CD4-positive, alpha-beta T cell (primary cell): ENCODE measurements at regions not wholly inside any gene's neighbourhood (a gene's known extent, or its start where the extent isn't known, plus 50 kb on each side); places are given as distances from the start of the nearest gene placed in this dataset.

ENCODE experiments used
- ATAC-seq: fragments of 200-7000 bp; cut with Tn5 transposase; one replicate; pipeline ENCODE4 v1.10.0; 2022; ENCODE audit warnings: mild to moderate bottlenecking; ENCODE audit not compliant: poor library complexity
- CTCF ChIA-PET: fragments of 350-600 bp; sonication (Branson Sonifier 250); formaldehyde crosslinking; loops from one replicate; lab custom pipeline; 2021; ENCODE audit warnings: antibody characterized with exemption, inconsistent platforms; lab: Charles Lee
- POLR2A ChIA-PET: fragments of 350-600 bp; sonication (Branson Sonifier 250); formaldehyde crosslinking; loops from one replicate; lab custom pipeline; 2021; ENCODE audit warnings: antibody characterized with exemption, inconsistent platforms; lab: Charles Lee
- DNase-seq, 14 experiments: peaks; one replicate each; pipeline ENCODE4 v3.0.0-alpha.2; 2013 to 2020; ENCODE audit warnings: mixed read lengths in 2 of 14
- H3K27ac ChIP-seq, 2 donors: one replicate each; pipeline versions ENCODE4 v1.5.1 to v1.7.0; 2013; ENCODE audit warnings: low read length in 2 of 2, low read depth in 1 of 2, mild to moderate bottlenecking in 1 of 2
- H3K27me3 ChIP-seq, 2 experiments: 1 replicate in 1 of 2; 2 replicates in 1 of 2; pipeline versions ENCODE4 v1.6.1 to v1.7.0; 2013; ENCODE audit warnings: low read length in 2 of 2, control low read depth in 1 of 2, mild to moderate bottlenecking in 1 of 2, moderate library complexity in 1 of 2; ENCODE audit not compliant: insufficient read depth in 2 of 2, control insufficient read depth in 1 of 2
- H3K36me3 ChIP-seq: one replicate; pipeline ENCODE4 v1.6.1; 2013; ENCODE audit warnings: low read length, control low read depth; ENCODE audit not compliant: insufficient read depth
- H3K4me1 ChIP-seq: one replicate; pipeline ENCODE4 v1.6.1; 2013; ENCODE audit warnings: low read length, control low read depth; ENCODE audit not compliant: insufficient read depth
- H3K4me3 ChIP-seq: one replicate; pipeline ENCODE4 v1.5.1; 2013; ENCODE audit warnings: mild to moderate bottlenecking, low read length, moderate library complexity
- H3K9me3 ChIP-seq, 2 experiments: 1 replicate in 1 of 2; 2 replicates in 1 of 2; pipeline versions ENCODE4 v1.6.1 to v1.7.0; 2013; ENCODE audit warnings: low read length in 2 of 2, mild to moderate bottlenecking in 2 of 2, control low read depth in 1 of 2, moderate library complexity in 1 of 2; ENCODE audit not compliant: control insufficient read depth in 1 of 2, insufficient read depth in 1 of 2
- H3K27ac Mint-ChIP-seq: one replicate; pipeline ENCODE4 v1.8.0; 2020; ENCODE audit warnings: mixed read lengths
- H3K27me3 Mint-ChIP-seq: one replicate; pipeline ENCODE4 v1.8.0; 2021; ENCODE audit warnings: mixed read lengths
- H3K36me3 Mint-ChIP-seq: one replicate; pipeline ENCODE4 v1.8.0; 2021; ENCODE audit warnings: low read depth, mixed read lengths
- H3K4me1 Mint-ChIP-seq: one replicate; pipeline ENCODE4 v1.8.0; 2021; ENCODE audit warnings: low read depth, mixed read lengths
- H3K4me3 Mint-ChIP-seq: one replicate; pipeline ENCODE4 v1.8.0; 2020; ENCODE audit warnings: mild to moderate bottlenecking, mixed read lengths
- H3K9me3 Mint-ChIP-seq: one replicate; pipeline ENCODE4 v1.8.0; 2020; ENCODE audit warnings: mixed read lengths
- CTCF ChIP-seq: fragments of 200-600 bp; IDR thresholded peaks from one replicate; pipeline ENCODE4 v1.8.0; 2022; ENCODE audit warnings: antibody characterized with exemption, mild to moderate bottlenecking
- intact Hi-C, 2 experiments: fragments of 100-400 bp; cut with DNase I in 1 of 2; cut with micrococcal nuclease in 1 of 2; formaldehyde crosslinking; loops; one replicate each; pipeline versions ENCODE4 v1.15.1 to v1.9.0; 2023 to 2025; cut with DNase I, micrococcal nuclease

- no peak for DNase-seq
- Histone ChIP-seq H3K9me3 (no peaks in the 10 kb centered on the region), H3K36me3 (no peaks in the 10 kb centered on the region), H3K27ac (no peak overlapping the region), H3K27me3 (no peaks in the 10 kb centered on the region), H3K4me1 (no peaks in the 10 kb centered on the region), H3K4me3 (no peak overlapping the region)
- no peaks in the 10 kb centered on the region for H3K4me1 Mint-ChIP-seq
- no peaks in the 10 kb centered on the region for H3K9me3 Mint-ChIP-seq
- H3K27me3 Mint-ChIP-seq: no peaks in the 10 kb centered on the region
- no peak for TF ChIP-seq CTCF
- intact Hi-C loops: no loop called here
- no peak for ATAC-seq
- H3K36me3 Mint-ChIP-seq: no peaks in the 10 kb centered on the region
- ChIA-PET POLR2A (no interaction called here), CTCF (no interaction called here)
- no peak overlapping the region for H3K4me3 Mint-ChIP-seq
- H3K27ac Mint-ChIP-seq: no peak overlapping the region
These were observed 221.9 kb upstream of the GRIA4 start for GRCh38 chr11:105388006-105388405.

GRCh38 chr11:105381941-105382340 is 227.9 kb upstream of the GRIA4 start:
- Mint-ChIP-seq H3K4me1 (no peaks in the 10 kb centered on the region), H3K27ac (no peak overlapping the region), H3K36me3 (no peaks in the 10 kb centered on the region), H3K4me3 (no peak overlapping the region), H3K9me3 (no peaks in the 10 kb centered on the region), H3K27me3 (no peaks in the 10 kb centered on the region)
- intact Hi-C loops: no loop called here
- Histone ChIP-seq H3K27me3 (no peaks in the 10 kb centered on the region), H3K4me1 (no peaks in the 10 kb centered on the region), H3K36me3 (no peaks in the 10 kb centered on the region), H3K4me3 (no peak overlapping the region), H3K9me3 (no peaks in the 10 kb centered on the region), H3K27ac (no peak overlapping the region)
- DNase-seq (no peak), ATAC-seq (no peak)
- TF ChIP-seq CTCF: no peak
- POLR2A ChIA-PET: no interaction called here
- CTCF ChIA-PET: no interaction called here

GRCh38 chr11:105377870-105378269 is 232.0 kb upstream of the GRIA4 start:
- H3K27ac ChIP-seq: no peak overlapping the region
- no peak overlapping the region for H3K4me3 ChIP-seq
- peaks cover 3 to 7% of the 10 kb centered on the region in 2 experiments for H3K9me3 ChIP-seq
- ATAC-seq (no peak), DNase-seq (no peak)
- Mint-ChIP-seq H3K36me3 (no peaks in the 10 kb centered on the region), H3K4me3 (no peak overlapping the region), H3K4me1 (no peaks in the 10 kb centered on the region), H3K27ac (no peak overlapping the region), H3K9me3 (peaks cover 8% of the 10 kb centered on the region), H3K27me3 (no peaks in the 10 kb centered on the region)
- ChIA-PET POLR2A (no interaction called here), CTCF (no interaction called here)
- no peaks in the 10 kb centered on the region for H3K27me3 ChIP-seq
- intact Hi-C loops: no loop called here
- H3K4me1 ChIP-seq: no peaks in the 10 kb centered on the region
- no peaks in the 10 kb centered on the region for H3K36me3 ChIP-seq
- TF ChIP-seq CTCF: no peak
